Body of pancreas (tissue), 4 donors: ENCODE measurements at regions not wholly inside any gene's neighbourhood (a gene's known extent, or its start where the extent isn't known, plus 50 kb on each side); places are given as distances from the start of the nearest gene placed in this dataset.

Experiments
- ATAC-seq: fragments of 150-250 bp; one replicate; pipeline ENCODE4 v1.9.1; 2016
- DNase-seq, 4 donors: peaks; one replicate each; pipeline ENCODE4 v3.0.0-alpha.2; 2019
- H3K27ac ChIP-seq, 4 donors: fragments of 200-600 bp; sonication (generic); 1 replicate in 3 of 4; 2 replicates in 1 of 4; pipeline versions ENCODE4 v1.5.1 to v1.6.1; 2016 to 2019; ENCODE audit warnings: mild to moderate bottlenecking in 1 of 4, mixed read lengths in 1 of 4, moderate library complexity in 1 of 4
- H3K27me3 ChIP-seq, 2 donors: fragments of 200-600 bp; sonication (generic); one replicate each; pipeline ENCODE4 v1.6.0; 2016; ENCODE audit warnings: mild to moderate bottlenecking in 1 of 2
- H3K36me3 ChIP-seq, 2 donors: fragments of 200-600 bp; sonication (generic); replicated peaks in 1 of 2; 2 replicates each; pipeline ENCODE4 v1.5.1; 2016; ENCODE audit warnings: low read depth in 2 of 2; ENCODE audit not compliant: insufficient read depth in 1 of 2
- H3K4me1 ChIP-seq: fragments of 200-600 bp; sonication (generic); one replicate; pipeline ENCODE4 v1.6.0; 2016
- H3K4me3 ChIP-seq, 2 donors: fragments of 200-600 bp; sonication (generic); 1 replicate in 1 of 2; 2 replicates in 1 of 2; pipeline ENCODE4 v1.5.1; 2016 to 2019
- H3K9me3 ChIP-seq, 3 donors: fragments of 200-600 bp; sonication (generic); 1 replicate in 2 of 3; 2 replicates in 1 of 3; pipeline ENCODE4 v1.5.1; 2016
- CTCF ChIP-seq, 7 experiments: fragments of 450-650 bp in 4 of 7; fragments of 200-600 bp in 3 of 7; sonication (generic) in 3 of 7; IDR thresholded peaks; one replicate each; pipeline ENCODE4 v1.5.1; 2016 to 2019; ENCODE audit warnings: antibody characterized with exemption in 7 of 7
- POLR2A ChIP-seq, 3 donors: fragments of 450-650 bp; IDR thresholded peaks; one replicate each; pipeline ENCODE4 v1.6.1; 2016; ENCODE audit warnings: antibody characterized with exemption in 3 of 3, mild to moderate bottlenecking in 2 of 3
- WGBS, 2 donors: methylation state at CpG; one replicate each; pipeline ENCODE4 v1.1.5; 2017; 5-methylcytosine and 5-hydroxymethylcytosine counted together
- intact Hi-C: fragments of 100-400 bp; cut with DNase I; formaldehyde crosslinking; loops from one replicate; pipeline ENCODE4 v1.15.1; 2023

- no peak for ATAC-seq
- no peak for DNase-seq
- TF ChIP-seq CTCF (IDR thresholded peaks at IDR 0.05), result no peak
- no peak for TF ChIP-seq POLR2A (IDR thresholded peaks at IDR 0.05)
- intact Hi-C loops, result no loop called here
- 75 to 82% methylated on average over 4 to 7 of the region's 7 CpGs for WGBS, 2 donors
- H3K9me3 ChIP-seq, result no peaks in the 10 kb centered on the region
- H3K4me3 ChIP-seq, result no peak overlapping the region
- H3K4me1 ChIP-seq, result no peaks in the 10 kb centered on the region
- no peaks in the 10 kb centered on the region for H3K27me3 ChIP-seq
- H3K36me3 ChIP-seq, result no peaks in the 10 kb centered on the region
- no peak overlapping the region for H3K27ac ChIP-seq
These were observed 271.4 kb upstream of the DIO3 start for GRCh38 chr14:101289911-101290310.

GRCh38 chr14:101290611-101291010 lies 270.7 kb upstream of the DIO3 start:
- intact Hi-C loops, result no loop called here
- WGBS, 2 donors, result 69 to 84% methylated on average over 6 of the region's 6 CpGs
- DNase-seq (no peak), ATAC-seq (no peak)
- H3K4me1 ChIP-seq, result no peaks in the 10 kb centered on the region
- TF ChIP-seq POLR2A (IDR thresholded peaks at IDR 0.05) (no peak), CTCF (IDR thresholded peaks at IDR 0.05) (no peak)
- no peaks in the 10 kb centered on the region for H3K9me3 ChIP-seq
- H3K27ac ChIP-seq, result no peak overlapping the region
- H3K4me3 ChIP-seq, result no peak overlapping the region
- H3K36me3 ChIP-seq, result no peaks in the 10 kb centered on the region
- no peaks in the 10 kb centered on the region for H3K27me3 ChIP-seq

- 61 to 62% methylated on average over 3 of the region's 3 CpGs for WGBS, 2 donors
- no peaks in the 10 kb centered on the region for H3K27me3 ChIP-seq
- no peaks in the 10 kb centered on the region for H3K9me3 ChIP-seq
- no peak for DNase-seq
- no peak overlapping the region for H3K4me3 ChIP-seq
- TF ChIP-seq POLR2A (IDR thresholded peaks at IDR 0.05), result no peak
- no peak for TF ChIP-seq CTCF (IDR thresholded peaks at IDR 0.05)
- no peaks in the 10 kb centered on the region for H3K4me1 ChIP-seq
- no peak for ATAC-seq
- no peak overlapping the region for H3K27ac ChIP-seq
- H3K36me3 ChIP-seq, result no peaks in the 10 kb centered on the region
- intact Hi-C loops, result no loop called here
These were observed 269.9 kb upstream of the DIO3 start for GRCh38 chr14:101291390-101291789.

GRCh38 chr14:101292448-101292847 lies 268.8 kb upstream of the DIO3 start:
- TF ChIP-seq POLR2A (IDR thresholded peaks at IDR 0.05), result no peak
- no peak for TF ChIP-seq CTCF (IDR thresholded peaks at IDR 0.05)
- Histone ChIP-seq H3K4me3 (no peak overlapping the region), H3K27ac (no peak overlapping the region), H3K9me3 (no peaks in the 10 kb centered on the region), H3K4me1 (no peaks in the 10 kb centered on the region), H3K36me3 (no peaks in the 10 kb centered on the region), H3K27me3 (no peaks in the 10 kb centered on the region)
- 70 to 78% methylated on average over 5 of the region's 5 CpGs for WGBS, 2 donors
- ATAC-seq (no peak), DNase-seq (no peak)
- intact Hi-C loops, result no loop called here

GRCh38 chr14:101293605-101294004 lies 267.7 kb upstream of the DIO3 start:
- H3K4me3 ChIP-seq, result no peak overlapping the region
- H3K27ac ChIP-seq, result no peak overlapping the region
- no peak for DNase-seq
- ATAC-seq, result no peak
- no peaks in the 10 kb centered on the region for H3K9me3 ChIP-seq
- intact Hi-C loops, result no loop called here
- H3K4me1 ChIP-seq, result no peaks in the 10 kb centered on the region
- no peaks in the 10 kb centered on the region for H3K27me3 ChIP-seq
- TF ChIP-seq CTCF (IDR thresholded peaks at IDR 0.05) (no peak), POLR2A (IDR thresholded peaks at IDR 0.05) (no peak)
- no peaks in the 10 kb centered on the region for H3K36me3 ChIP-seq
